LNCaP clone FGC (cell line): ENCODE measurements at regions not wholly inside any gene's neighbourhood (a gene's known extent, or its start where the extent isn't known, plus 50 kb on each side); places are given as distances from the start of the nearest gene placed in this dataset.

ENCODE experiments used
- DNase-seq: peaks from one replicate; pipeline ENCODE4 v3.0.0-alpha.2; 2011; ENCODE audit warnings: low read depth
- H3K4me3 ChIP-seq: 2 replicates; pipeline ENCODE4 v1.5.1; 2011; ENCODE audit warnings: mild to moderate bottlenecking, low read depth, low read length, control low read depth
- TF ChIP-seq, protein P1 (sequence below): IDR thresholded peaks from 2 replicates; pipeline ENCODE4 v1.5.1; 2012; ENCODE audit warnings: mild to moderate bottlenecking; ENCODE audit not compliant: control insufficient read depth, insufficient read depth; ENCODE audit errors: extremely low read depth

DNA sequence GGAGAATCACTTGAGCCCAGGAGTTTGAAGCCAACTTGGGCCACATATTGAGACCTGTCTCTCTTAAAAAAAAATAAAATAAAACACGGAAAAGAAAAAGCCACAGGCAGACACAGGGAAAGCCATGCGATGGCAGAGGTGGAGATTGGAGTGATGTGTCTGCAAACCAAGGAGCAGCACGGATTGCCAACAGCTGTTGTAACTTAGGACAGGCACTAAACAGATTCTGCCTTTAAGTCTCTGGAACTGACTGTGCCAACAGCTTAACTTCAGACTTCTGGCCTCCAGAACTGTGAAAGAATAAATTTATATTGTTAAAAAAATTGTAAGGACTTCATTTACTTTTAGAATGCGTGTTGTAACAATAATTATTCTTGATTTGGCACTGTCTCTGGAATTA is 318.5 kb upstream of the CHD1 start:
- no peak overlapping the region for H3K4me3 ChIP-seq
- TF ChIP-seq, protein P1, sequence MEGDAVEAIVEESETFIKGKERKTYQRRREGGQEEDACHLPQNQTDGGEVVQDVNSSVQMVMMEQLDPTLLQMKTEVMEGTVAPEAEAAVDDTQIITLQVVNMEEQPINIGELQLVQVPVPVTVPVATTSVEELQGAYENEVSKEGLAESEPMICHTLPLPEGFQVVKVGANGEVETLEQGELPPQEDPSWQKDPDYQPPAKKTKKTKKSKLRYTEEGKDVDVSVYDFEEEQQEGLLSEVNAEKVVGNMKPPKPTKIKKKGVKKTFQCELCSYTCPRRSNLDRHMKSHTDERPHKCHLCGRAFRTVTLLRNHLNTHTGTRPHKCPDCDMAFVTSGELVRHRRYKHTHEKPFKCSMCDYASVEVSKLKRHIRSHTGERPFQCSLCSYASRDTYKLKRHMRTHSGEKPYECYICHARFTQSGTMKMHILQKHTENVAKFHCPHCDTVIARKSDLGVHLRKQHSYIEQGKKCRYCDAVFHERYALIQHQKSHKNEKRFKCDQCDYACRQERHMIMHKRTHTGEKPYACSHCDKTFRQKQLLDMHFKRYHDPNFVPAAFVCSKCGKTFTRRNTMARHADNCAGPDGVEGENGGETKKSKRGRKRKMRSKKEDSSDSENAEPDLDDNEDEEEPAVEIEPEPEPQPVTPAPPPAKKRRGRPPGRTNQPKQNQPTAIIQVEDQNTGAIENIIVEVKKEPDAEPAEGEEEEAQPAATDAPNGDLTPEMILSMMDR = no peak
- no peak for DNase-seq

DNA sequence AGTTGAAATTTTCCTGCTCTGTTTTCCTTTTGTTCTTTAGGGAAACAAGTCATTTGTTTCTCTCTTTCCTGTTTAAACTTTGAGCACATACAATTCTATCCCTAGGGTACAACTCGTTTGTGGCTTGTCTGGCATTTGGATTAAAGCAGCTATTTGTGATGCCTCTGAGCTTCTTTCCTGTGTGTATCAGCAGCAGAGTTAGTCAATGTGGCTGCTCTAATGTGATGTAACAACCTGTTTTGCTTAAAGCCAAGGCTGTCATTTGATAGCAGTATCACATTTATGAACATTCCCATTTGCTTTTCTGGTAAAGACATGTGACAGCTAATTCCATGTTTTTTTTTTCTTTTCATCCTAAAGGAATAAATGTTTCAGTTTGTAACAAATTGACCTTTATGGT is 314.3 kb upstream of the CHD1 start:
- no peak for DNase-seq
- TF ChIP-seq, protein P1 = no peak
- H3K4me3 ChIP-seq = no peak overlapping the region

GRCh38 chr5:99239826-99240360 is 311.1 kb upstream of the CHD1 start:
- DNase-seq = no peak
- H3K4me3 ChIP-seq = no peak overlapping the region
- TF ChIP-seq, protein P1 = no peak

GRCh38 chr5:99191206-99191745 is 262.5 kb upstream of the CHD1 start:
- H3K4me3 ChIP-seq = no peak overlapping the region
- TF ChIP-seq, protein P1 = no peak
- DNase-seq = no peak

GRCh38 chr5:99187611-99188010 is 258.8 kb upstream of the CHD1 start:
- H3K4me3 ChIP-seq = no peak overlapping the region
- TF ChIP-seq, protein P1 = no peak
- DNase-seq = no peak

GRCh38 chr5:99179206-99179605 is 250.4 kb upstream of the CHD1 start:
- TF ChIP-seq, protein P1 = no peak
- H3K4me3 ChIP-seq = no peak overlapping the region
- DNase-seq = no peak

DNA sequence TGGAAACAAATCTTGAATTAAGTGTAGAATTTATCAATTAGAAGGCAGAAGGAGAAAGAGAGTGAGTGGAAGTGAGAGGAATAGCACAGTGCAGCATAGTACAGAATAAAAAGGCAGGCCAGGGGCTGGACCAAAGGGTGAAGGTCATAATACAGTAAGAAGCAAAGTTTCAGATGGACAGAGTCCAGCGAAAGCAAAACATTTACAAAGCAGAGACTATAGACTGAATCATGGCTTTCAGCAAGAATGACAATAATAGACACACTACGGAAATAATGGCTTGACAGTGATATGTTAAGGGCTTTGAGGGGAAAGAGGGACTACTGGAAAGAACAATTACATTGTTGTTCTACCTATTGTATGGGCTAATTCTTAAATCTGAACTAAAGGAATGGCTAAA is 249.0 kb upstream of the CHD1 start:
- no peak for DNase-seq
- TF ChIP-seq, protein P1 = no peak
- H3K4me3 ChIP-seq = no peak overlapping the region
